ENCODE measurements at regions not wholly inside any gene's neighbourhood (a gene's known extent, or its start where the extent isn't known, plus 50 kb on each side); places are given as distances from the start of the nearest gene placed in this dataset.

GRCh38 chr2:5187283-5187682, 504.9 kb upstream of the SOX11 start (continued):
- TF ChIP-seq ZZZ3 (IDR thresholded peaks at IDR 0.05; ENCODE audit: control insufficient read depth, insufficient read length, low read depth), result no peak
- no peak for TF ChIP-seq MAX (IDR thresholded peaks at IDR 0.05; ENCODE audit: low read depth, low read length)

- ChIA-PET POLR2A (no interaction called here), RAD21 (ENCODE audit: unreplicated experiment) (no interaction called here), SMC1A (ENCODE audit: uncharacterized antibody, unreplicated experiment) (no interaction called here), CTCF (no interaction called here)
- ATAC-seq (no peak), FAIRE-seq (no peak), DNase-seq (ENCODE audit: low read depth, low spot score) (no peak)
- Histone ChIP-seq H3K9ac (ENCODE audit: control insufficient read depth, insufficient read depth, low read length) (no peak overlapping the region), H4K20me1 (ENCODE audit: control insufficient read depth, insufficient read depth) (no peaks in the 10 kb centered on the region), H3K4me2 (ENCODE audit: control insufficient read depth, insufficient read depth) (no peak overlapping the region), H3K27me3 (replicated peaks in 1 of 2; ENCODE audit: control insufficient read depth in 2 of 2, insufficient read depth in 2 of 2, low read length in 1 of 2) (no peaks in the 10 kb centered on the region), H3K36me3 (ENCODE audit: control insufficient read depth in 2 of 2, insufficient read depth in 2 of 2, low read length in 1 of 2) (no peaks in the 10 kb centered on the region), H3K9me3 (replicated peaks; ENCODE audit: control insufficient read depth, insufficient read depth, low read length) (no peaks in the 10 kb centered on the region), H3K79me2 (ENCODE audit: control insufficient read depth, insufficient read depth, low read length) (no peaks in the 10 kb centered on the region), H3K27ac (ENCODE audit: control insufficient read depth, insufficient read depth) (no peak overlapping the region), H3K4me1 (ENCODE audit: control insufficient read depth, insufficient read depth, low read length) (no peaks in the 10 kb centered on the region), H3K4me3 (no peak overlapping the region), H2AFZ (ENCODE audit: control insufficient read depth, low read depth, low read length) (no peak overlapping the region)
- WGBS (ENCODE audit: insufficient coverage, insufficient replicate concordance, low lambda C conversion rate, missing lambda C conversion rate), result 17% methylated on average over 5 of the region's 5 CpGs
- in situ Hi-C loops (cut with MboI), result no loop called here
- intact Hi-C loops (cut with micrococcal nuclease; ENCODE audit: unreplicated experiment), result no loop called here
- no TSS peak for BruUV-seq (replicated peaks)
- TF ChIP-seq ATF7 (IDR thresholded peaks at IDR 0.05; ENCODE audit: low read depth) (no peak), TAF1 (IDR thresholded peaks at IDR 0.05; ENCODE audit: borderline replicate concordance, low read depth, low read length) (no peak), ZBTB11 (CRISPR knock-in tag; IDR thresholded peaks at IDR 0.05) (no peak), ZNF384 (IDR thresholded peaks at IDR 0.05; ENCODE audit: borderline replicate concordance, low read depth, low read length) (no peak), STAT3 (IDR thresholded peaks at IDR 0.05; ENCODE audit: low read depth, low read length) (no peak), ZBTB33 (IDR thresholded peaks at IDR 0.05) (no peak), SMC3 (IDR thresholded peaks at IDR 0.05; ENCODE audit: borderline replicate concordance, low read length) (no peak), JUND (IDR thresholded peaks at IDR 0.05; ENCODE audit: low read depth, low read length) (no peak), RELA (IDR thresholded peaks at IDR 0.05; ENCODE audit: borderline replicate concordance, partially characterized antibody) (no peak), KLF5 (IDR thresholded peaks at IDR 0.05; ENCODE audit: partially characterized antibody) (no peak), BCL3 (IDR thresholded peaks at IDR 0.05; ENCODE audit: borderline replicate concordance, insufficient read depth, low read depth, low read length, poor library complexity, severe bottlenecking) (no peak)
- TF ChIP-seq, protein P1, sequence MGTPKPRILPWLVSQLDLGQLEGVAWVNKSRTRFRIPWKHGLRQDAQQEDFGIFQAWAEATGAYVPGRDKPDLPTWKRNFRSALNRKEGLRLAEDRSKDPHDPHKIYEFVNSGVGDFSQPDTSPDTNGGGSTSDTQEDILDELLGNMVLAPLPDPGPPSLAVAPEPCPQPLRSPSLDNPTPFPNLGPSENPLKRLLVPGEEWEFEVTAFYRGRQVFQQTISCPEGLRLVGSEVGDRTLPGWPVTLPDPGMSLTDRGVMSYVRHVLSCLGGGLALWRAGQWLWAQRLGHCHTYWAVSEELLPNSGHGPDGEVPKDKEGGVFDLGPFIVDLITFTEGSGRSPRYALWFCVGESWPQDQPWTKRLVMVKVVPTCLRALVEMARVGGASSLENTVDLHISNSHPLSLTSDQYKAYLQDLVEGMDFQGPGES (IDR thresholded peaks at IDR 0.05), result no peak
Measured at GRCh38 chr2:5188636-5189035, 503.5 kb upstream of the SOX11 start.

Measured in GM12878 (cell line).